ENCODE measurements at regions not wholly inside any gene's neighbourhood (a gene's known extent, or its start where the extent isn't known, plus 50 kb on each side); places are given as distances from the start of the nearest gene placed in this dataset.

GRCh38 chr22:49269371-49269770, 558.3 kb downstream of the BRD1 start:
- TF ChIP-seq EZH2 (IDR thresholded peaks at IDR 0.05) (no peak), POLR2AphosphoS5 (IDR thresholded peaks at IDR 0.05; ENCODE audit: borderline replicate concordance, low read depth, low read length) (no peak)
